ENCODE measurements at regions not wholly inside any gene's neighbourhood (a gene's known extent, or its start where the extent isn't known, plus 50 kb on each side); places are given as distances from the start of the nearest gene placed in this dataset.
"Not testable (repeated sequence)": the region's sequence is repeated elsewhere in the genome, so short reads cannot be mapped to it uniquely, and the experiment has no call there.

DNA sequence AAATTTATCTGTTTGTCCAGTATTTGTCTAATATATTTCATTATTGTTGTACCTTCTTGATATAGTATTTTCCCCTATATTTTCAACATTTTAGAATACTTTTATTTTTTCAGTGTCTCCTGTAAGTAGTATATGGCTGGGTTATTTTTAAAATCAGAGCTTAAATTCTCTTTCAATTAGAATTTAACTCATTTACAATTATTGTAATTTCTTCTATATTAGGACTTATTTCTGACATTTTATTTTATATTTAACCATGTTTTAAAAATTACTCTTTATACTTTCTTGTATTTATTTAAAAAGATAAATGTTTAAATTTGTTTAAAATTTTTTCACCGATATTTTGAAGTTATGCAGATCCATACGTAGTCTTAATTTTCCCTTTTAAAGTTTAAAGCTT lies 220.0 kb upstream of the NPVF start:
- DNase-seq (ENCODE audit: low spot score), result no peak

DNA sequence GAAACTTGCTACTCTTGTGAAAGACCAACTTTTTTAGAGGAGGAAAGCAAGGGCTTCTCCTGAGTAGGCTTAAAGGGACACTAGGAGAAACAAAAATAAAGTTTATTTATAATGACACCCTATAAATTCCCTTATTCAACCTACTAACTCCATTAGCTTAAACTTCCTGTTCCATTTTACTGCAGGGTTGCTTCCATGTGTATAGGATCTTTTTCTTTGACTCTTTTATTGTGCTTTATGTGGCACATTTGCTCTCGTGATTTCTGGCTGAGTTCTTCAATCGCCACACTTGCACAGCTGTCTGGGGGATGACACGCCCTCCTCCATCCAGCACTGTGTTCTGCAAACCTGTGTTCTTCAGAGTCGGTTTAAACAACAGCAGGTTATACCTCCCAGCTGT lies 225.7 kb upstream of the NPVF start:
- DNase-seq (ENCODE audit: low spot score), result no peak

GRCh38 chr7:25454562-25455041 lies 226.3 kb upstream of the NPVF start:
- no peak for DNase-seq (ENCODE audit: low spot score)

DNA sequence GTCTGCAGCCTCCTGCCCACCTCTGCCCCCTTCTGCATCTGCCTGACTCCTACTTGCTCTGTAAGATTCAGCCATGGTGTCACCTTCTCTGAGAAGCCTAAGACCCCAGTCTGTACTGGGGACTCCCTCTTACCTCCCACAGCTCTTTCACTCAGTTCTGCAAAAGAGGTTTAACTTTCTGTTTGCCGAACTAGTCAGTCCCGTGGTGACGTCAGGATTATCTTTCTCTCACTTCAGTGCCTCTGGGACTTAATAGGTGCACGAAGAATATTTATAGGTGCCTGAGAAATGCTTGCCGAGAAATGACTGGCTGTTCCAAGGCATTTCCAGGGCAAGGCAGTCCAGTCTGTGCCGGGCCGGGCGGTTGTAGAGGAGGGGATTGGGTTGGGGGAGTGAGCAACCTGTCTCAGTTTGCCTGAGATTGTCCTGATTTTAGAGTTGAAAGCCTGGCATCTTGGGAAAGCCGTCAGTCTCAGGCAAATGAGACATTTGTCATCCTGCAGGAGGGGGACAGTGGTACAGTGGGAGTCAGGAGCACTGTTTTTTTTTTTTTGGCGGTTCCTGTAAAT lies 227.5 kb upstream of the NPVF start:
- no peak for DNase-seq (ENCODE audit: low spot score)

DNA sequence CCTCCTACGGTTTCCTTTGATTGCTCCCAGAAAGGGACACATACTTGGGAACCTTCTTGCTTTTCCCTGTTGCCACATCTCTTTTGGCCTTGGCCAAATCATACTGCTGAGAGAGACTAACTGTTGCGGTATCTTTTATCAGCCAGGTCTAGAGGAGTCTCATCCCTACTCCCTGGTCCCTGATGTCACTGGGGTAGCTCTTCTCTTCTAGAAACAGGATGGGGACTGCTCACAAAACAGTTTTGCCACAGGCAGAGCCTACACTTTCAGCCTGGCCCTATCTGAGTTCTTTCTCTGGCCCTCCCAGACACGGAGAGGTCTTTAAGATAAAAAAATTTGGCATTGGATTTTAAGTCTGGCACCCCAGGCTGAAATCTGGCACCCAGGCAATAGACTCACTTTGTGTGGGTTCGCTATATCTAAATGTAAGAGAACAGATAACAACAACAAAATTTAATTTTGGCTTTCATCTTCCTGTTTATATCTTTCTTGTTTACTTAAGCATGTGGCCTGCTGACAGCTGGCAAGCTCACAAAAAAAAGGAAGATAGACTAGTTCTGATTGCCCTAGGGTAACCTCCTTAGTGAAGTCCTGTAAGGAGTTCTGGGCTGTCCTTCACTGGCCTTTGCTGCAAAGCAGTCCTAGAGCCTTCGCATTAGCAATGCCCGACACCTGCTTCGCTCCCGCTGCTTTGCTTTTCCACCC lies 228.3 kb upstream of the NPVF start:
- no peak for DNase-seq (ENCODE audit: low spot score)

GRCh38 chr7:25459057-25459456 lies 230.8 kb upstream of the NPVF start:
- DNase-seq (ENCODE audit: low spot score), result peak; percentile 8

DNA sequence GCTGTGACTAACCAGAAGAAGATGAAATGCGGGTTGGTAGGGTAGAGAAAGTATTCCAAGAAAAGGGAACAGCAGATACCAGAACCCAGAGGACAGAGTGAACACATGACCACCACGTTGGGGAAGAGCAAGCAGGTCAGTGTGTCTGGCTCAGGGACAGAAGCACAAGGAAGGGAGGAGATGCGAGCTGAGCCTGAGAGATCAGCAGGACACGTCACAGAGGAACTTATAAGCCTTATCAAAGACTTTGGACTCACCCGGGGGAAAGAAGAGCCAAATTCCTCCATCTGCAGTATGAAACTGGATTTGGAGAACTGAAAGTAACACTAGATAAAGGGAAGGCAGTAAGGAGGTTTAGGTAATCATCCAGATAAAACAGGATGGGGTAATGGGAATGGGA lies 232.1 kb upstream of the NPVF start:
- DNase-seq (ENCODE audit: low spot score), result no peak

DNA sequence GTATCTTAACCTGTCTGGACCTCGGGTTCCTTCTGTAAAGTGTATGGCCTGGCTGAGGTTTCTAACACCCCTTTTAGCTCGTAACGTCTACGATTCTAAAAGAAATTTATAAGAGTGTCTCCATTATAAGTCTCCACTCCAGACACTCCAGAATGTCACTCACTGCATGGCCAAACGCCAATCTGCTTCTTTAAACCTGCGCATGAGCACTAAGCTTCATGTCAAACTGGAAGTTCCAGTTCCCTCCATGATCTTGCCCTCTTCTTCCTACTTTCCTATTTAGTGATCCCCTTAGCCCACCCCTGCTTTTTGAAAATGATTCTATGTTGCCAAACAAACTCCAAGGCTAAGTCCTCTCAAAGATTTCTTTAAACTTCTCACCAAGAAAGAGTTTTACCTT lies 241.4 kb upstream of the NPVF start:
- no peak for DNase-seq (ENCODE audit: low spot score)

DNA sequence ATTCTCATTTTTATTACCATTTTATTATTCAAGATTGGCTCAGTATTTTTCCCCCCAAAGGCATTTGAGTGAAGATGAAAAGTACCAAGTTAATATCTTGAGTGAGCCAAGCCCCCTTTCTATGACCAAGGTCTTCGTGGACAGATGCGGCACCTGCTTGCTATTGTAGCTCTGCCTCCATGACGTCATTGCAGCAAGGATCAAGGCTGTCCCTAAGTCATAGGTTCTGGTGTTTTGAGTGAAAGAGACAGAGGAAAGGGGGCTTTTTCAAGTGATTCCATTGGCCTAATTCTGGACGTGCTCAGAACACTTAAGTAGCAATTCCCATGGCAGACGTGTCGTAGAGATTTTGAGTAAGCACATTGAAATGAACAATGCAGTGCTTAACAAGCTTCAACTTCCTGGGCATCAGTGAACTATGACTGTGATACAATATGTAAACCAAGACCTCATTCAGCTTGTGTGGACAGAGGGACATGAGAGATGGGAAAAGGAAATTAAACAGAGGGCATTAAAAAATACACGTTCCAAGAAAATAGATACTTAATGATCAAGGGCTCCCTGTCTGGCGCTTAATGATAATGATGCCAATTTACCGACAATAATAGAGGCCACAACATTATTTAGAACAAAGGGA lies 248.7 kb upstream of the NPVF start:
- DNase-seq (ENCODE audit: low spot score), result no peak

- not testable (repeated sequence) for DNase-seq (ENCODE audit: low spot score)
Observed at GRCh38 chr7:25478221-25478620, 249.9 kb upstream of the NPVF start.

DNA sequence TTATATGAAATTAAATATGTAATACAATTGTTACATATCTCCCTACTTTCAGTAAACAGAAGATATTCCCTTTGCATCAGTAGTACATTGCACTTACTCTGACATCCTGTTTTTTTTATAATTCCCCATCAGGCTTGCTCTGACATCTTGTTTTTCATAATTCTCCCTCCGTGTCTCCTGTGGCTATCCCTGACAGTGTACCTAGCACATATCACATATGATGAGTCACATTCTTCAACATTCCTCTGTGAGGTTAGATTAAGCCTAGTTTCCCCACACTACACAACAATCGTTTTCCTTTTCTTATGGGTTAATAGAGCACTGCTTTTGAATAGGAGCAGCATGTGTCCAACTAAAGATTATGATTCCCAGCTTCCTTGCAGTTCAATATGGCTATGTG lies 250.6 kb upstream of the NPVF start:
- DNase-seq (ENCODE audit: low spot score), result no peak

GRCh38 chr7:25481891-25482290 lies 253.6 kb upstream of the NPVF start:
- no peak for DNase-seq (ENCODE audit: low spot score)

DNA sequence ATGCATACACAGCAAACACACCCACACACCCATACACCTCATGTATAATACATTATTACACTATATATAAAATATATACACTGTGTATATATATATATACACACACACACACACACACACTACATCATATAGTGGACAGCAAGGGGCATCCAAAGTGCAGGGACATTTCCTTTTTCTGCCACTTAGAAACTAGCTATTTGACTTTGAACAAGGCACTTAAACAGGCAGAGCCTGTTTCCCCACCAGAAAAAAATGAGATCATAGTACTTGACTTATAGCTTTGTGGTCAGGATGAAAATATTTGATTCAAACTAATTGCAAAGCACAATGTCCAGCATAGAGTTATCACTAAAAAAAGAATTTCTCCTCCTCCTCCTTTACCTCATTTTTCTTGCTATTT lies 254.3 kb upstream of the NPVF start:
- no peak for DNase-seq (ENCODE audit: low spot score)

DNA sequence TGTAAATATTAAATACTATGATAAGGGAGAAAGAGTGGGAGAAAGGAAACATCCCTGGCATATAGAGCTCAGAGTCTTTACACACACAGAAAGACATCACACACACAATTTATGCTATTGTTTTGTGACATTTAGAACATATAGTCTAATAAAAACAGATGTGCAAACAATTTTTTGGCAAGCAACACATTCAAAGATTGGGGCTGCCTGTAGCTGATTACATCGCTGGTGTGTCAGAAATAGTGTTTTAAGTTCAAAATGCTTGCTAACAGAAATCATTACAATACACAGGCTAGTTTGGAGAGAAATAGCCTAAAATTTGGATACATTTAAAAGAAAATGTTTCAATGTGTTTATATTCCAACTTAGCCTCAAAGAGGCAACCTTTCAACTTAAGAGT lies 256.7 kb upstream of the NPVF start:
- no peak for DNase-seq (ENCODE audit: low spot score)

GRCh38 chr7:25486656-25487055 lies 258.4 kb upstream of the NPVF start:
- no peak for DNase-seq (ENCODE audit: low spot score)

DNA sequence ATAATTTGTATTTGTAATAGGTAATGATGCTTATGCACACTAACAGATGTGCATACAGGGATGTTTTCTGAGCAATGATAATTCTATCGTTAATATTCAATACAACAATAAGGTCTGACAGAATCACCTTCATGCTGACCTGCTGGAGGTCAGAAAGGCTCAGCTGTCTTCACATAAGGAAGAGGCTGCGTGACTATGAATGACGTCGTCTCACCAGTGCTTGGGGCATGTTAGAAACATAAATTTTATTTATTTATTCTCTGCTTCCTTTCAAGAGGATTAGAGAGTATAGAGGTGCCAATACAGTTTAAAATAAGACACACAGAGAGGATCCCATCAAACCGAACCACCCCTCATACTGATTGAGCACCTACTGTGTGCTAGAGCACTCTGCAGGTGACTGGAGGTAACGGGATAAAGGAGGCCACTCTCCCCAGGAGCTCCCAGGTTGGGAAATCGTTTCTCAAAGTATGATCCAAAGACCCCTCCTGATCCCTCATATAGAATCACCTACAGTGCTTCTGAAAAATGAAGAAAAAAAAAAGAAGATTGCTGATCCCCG lies 265.6 kb upstream of the NPVF start:
- no peak for DNase-seq (ENCODE audit: low spot score)

GRCh38 chr7:25494896-25495295 lies 266.6 kb upstream of the NPVF start:
- DNase-seq (ENCODE audit: low spot score), result no peak

DNA sequence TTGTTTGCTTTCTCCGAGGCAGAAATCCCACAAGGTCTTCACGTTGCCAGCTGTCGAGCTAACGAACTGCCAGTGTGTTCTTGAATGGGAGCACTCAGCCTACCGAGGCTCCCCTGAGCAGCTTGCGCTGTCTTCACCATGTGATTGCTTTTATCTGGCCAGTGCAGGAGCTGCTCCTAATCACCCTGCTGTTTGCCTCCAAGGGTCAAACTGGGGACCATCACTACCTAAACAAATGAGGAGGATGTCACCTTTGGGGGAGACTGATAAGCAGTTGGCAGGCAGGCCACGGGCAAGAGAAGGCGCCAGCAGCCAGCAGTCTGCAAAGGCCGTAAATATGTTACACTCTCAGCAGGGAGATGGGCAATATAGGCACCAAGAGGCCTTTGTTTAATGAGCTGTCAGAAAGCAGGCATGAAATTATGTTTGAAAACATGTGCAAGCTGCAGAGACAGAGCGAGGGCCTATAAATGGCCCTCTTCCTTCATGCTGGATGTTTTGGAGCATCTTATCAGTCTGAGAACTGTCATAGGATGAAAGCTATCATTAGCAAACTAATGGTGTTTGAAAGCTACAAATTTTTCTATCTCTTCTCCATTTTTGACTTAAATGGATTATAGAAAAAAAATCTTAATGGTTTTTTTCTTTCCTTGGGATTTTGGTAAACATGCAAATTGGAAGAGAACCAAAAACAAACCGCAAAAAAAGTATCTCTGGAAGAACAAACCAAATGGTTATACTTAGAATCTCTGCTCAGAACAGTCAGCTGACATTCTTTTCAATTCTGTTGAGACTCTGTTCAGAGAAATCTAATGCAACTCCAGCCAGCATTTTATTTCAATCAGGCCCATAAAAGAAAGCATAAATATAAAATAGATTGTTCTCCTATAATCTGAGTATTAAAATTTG lies 267.3 kb upstream of the NPVF start:
- DNase-seq (ENCODE audit: low spot score), result no peak

DNA sequence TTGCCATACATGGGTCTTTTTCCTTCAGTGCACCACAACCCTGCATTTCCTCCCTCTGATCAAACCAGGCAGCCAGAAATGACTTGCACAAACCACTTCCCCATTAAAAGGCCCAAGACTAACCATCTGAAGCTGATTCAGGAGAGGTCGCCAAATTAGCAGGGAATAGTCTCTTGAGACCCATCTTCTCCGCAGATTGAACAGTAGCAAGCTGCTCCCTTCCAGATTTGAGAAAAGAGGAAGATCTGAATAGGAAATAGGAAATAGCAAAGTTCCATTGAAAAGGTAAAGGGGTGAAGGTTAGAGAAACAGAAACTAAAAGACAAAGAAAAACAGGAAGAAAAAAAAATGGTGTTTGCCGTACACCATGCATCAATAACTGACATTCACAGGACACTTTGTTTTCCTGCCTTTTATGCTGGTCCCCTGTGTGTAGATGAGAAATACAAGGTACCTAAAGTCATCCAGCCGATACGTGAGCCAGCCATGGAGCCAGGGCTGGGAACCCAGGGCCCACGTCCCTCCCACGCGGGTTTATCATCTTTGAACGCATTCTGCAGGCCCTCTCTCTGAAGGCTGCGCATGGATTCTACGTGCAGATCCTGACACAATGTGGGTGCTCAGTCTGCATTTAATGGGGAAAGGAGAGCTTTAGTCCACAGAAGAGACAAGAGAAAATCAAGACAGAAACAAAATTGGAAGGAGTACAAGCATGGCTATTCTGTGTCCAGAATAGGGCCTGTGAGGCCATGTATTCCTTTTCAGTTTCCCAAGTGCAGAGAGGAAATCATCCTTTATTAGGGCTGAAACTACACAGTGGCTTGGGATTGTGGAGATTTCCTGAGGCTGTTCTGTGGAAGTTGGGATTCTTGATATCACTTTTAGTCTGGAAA lies 268.4 kb upstream of the NPVF start:
- DNase-seq (ENCODE audit: low spot score), result peak; percentile 53

- no peak for DNase-seq (ENCODE audit: low spot score)
Observed at GRCh38 chr7:25500393-25500921, 272.2 kb upstream of the NPVF start.

DNA sequence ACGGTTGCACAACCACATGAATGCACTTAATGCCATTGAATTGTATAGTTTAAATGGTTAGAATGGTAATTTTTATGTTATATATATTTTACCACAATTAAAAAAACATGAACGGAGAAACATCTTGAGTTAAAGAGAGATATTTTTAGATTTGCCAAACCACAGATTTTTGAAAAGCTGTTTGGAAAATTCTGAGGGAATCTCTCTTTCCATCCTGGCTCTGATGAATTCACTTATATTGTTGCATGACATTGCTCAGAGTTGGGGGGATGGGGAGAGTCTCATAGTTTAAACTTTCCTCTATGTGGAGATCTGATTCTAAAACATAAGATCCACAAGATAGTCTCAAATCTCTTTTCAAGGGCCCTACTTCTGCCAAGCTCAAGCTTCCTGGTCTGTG lies 275.0 kb upstream of the NPVF start:
- DNase-seq (ENCODE audit: low spot score), result no peak

Measured in pons (tissue), 1 donor.